H9 (cell line): ENCODE measurements at regions not wholly inside any gene's neighbourhood (a gene's known extent, or its start where the extent isn't known, plus 50 kb on each side); places are given as distances from the start of the nearest gene placed in this dataset.

Experiments used
- DNase-seq: peaks from one replicate; pipeline ENCODE4 v3.0.0-alpha.2; 2017
- H2AFZ ChIP-seq: one replicate; pipeline ENCODE4 v1.6.1; 2013; ENCODE audit warnings: mild to moderate bottlenecking, low read length, control low read depth, moderate library complexity
- H2AK5ac ChIP-seq: 2 replicates; pipeline ENCODE4 v1.6.1; 2013; ENCODE audit warnings: low read length, control low read depth, mixed read lengths; ENCODE audit not compliant: insufficient read length
- H2BK120ac ChIP-seq: one replicate; pipeline ENCODE4 v1.6.1; 2013; ENCODE audit warnings: low read depth, mild to moderate bottlenecking, low read length, control low read depth, inconsistent platforms; ENCODE audit not compliant: poor library complexity, severe bottlenecking
- H2BK12ac ChIP-seq: 2 replicates; pipeline ENCODE4 v1.6.1; 2013; ENCODE audit warnings: low read length, control low read depth, mixed read lengths, low read depth; ENCODE audit not compliant: insufficient read length
- H2BK15ac ChIP-seq: 2 replicates; pipeline ENCODE4 v1.6.1; 2013; ENCODE audit warnings: low read depth, low read length, control low read depth
- H2BK20ac ChIP-seq: one replicate; pipeline ENCODE4 v1.6.1; 2013; ENCODE audit warnings: low read depth, mild to moderate bottlenecking, low read length, control low read depth, inconsistent platforms; ENCODE audit not compliant: poor library complexity, severe bottlenecking
- H2BK5ac ChIP-seq: 2 replicates; pipeline ENCODE4 v1.6.1; 2013; ENCODE audit warnings: low read length, control low read depth, mixed read lengths; ENCODE audit not compliant: insufficient read length
- H3K14ac ChIP-seq: 2 replicates; pipeline ENCODE4 v1.6.1; 2013; ENCODE audit warnings: low read length, control low read depth; ENCODE audit not compliant: insufficient read depth
- H3K18ac ChIP-seq: 2 replicates; pipeline ENCODE4 v1.6.1; 2013; ENCODE audit warnings: low read depth, mild to moderate bottlenecking, mixed read lengths, low read length, control low read depth; ENCODE audit not compliant: insufficient read length
- H3K23ac ChIP-seq: 2 replicates; pipeline ENCODE4 v1.6.1; 2013; ENCODE audit warnings: low read length, control low read depth, mixed read lengths, low read depth; ENCODE audit not compliant: insufficient read length
- H3K23me2 ChIP-seq: 2 replicates; pipeline ENCODE4 v1.6.1; 2013; ENCODE audit warnings: low read depth, mild to moderate bottlenecking, mixed read lengths, low read length, control low read depth; ENCODE audit not compliant: insufficient read length, poor library complexity, severe bottlenecking
- H3K27ac ChIP-seq: 2 replicates; pipeline ENCODE4 v1.5.1; 2013; ENCODE audit warnings: low read length, control low read depth, mixed read lengths, low read depth; ENCODE audit not compliant: insufficient read length
- H3K27me3 ChIP-seq: 2 replicates; pipeline ENCODE4 v1.6.1; 2013; ENCODE audit warnings: low read length, control low read depth, inconsistent platforms; ENCODE audit not compliant: insufficient read depth
- H3K4ac ChIP-seq: 2 replicates; pipeline ENCODE4 v1.6.1; 2013; ENCODE audit warnings: low read depth, mild to moderate bottlenecking, control low read depth, inconsistent platforms, low read length, moderate library complexity
- H3K4me1 ChIP-seq: 2 replicates; pipeline ENCODE4 v1.6.1; 2013; ENCODE audit warnings: low read length, control low read depth, inconsistent platforms; ENCODE audit not compliant: insufficient read depth
- H3K4me2 ChIP-seq: 2 replicates; pipeline ENCODE4 v1.6.1; 2013; ENCODE audit warnings: low read length, control low read depth, mixed read lengths; ENCODE audit not compliant: insufficient read length, insufficient read depth
- H3K56ac ChIP-seq: 2 replicates; pipeline ENCODE4 v1.6.1; 2013; ENCODE audit warnings: low read depth, mild to moderate bottlenecking, mixed read lengths, low read length, control low read depth; ENCODE audit not compliant: insufficient read length
- H3K79me1 ChIP-seq: 2 replicates; pipeline ENCODE4 v1.6.1; 2013; ENCODE audit warnings: low read depth, mild to moderate bottlenecking, moderate library complexity, low read length, control low read depth, inconsistent platforms; ENCODE audit not compliant: insufficient read depth, poor library complexity, severe bottlenecking
- H3K79me2 ChIP-seq: 2 replicates; pipeline ENCODE4 v1.6.1; 2013; ENCODE audit warnings: low read length, control low read depth, inconsistent platforms; ENCODE audit not compliant: insufficient read depth
- H3K9ac ChIP-seq: 2 replicates; pipeline ENCODE4 v1.6.1; 2013; ENCODE audit warnings: low read length, control low read depth, mixed read lengths; ENCODE audit not compliant: insufficient read length; ENCODE audit errors: extremely low read depth
- H3K9me3 ChIP-seq: one replicate; pipeline ENCODE4 v1.6.1; 2013; ENCODE audit warnings: low read depth, low read length, inconsistent platforms; ENCODE audit not compliant: control insufficient read depth
- H3T11ph ChIP-seq: one replicate; pipeline ENCODE4 v1.6.1; 2013; ENCODE audit warnings: mild to moderate bottlenecking, low read length, control low read depth, inconsistent platforms
- H4K20me1 ChIP-seq: one replicate; pipeline ENCODE4 v1.6.1; 2013; ENCODE audit not compliant: control insufficient read depth, insufficient read length, insufficient read depth
- H4K5ac ChIP-seq: 2 replicates; pipeline ENCODE4 v1.6.1; 2013; ENCODE audit warnings: low read depth, mild to moderate bottlenecking, mixed read lengths, low read length, control low read depth; ENCODE audit not compliant: insufficient read length
- H4K8ac ChIP-seq: replicated peaks from 2 replicates; pipeline ENCODE4 v1.6.1; 2013; ENCODE audit warnings: low read length, control low read depth, mixed read lengths, low read depth; ENCODE audit not compliant: insufficient read length
- H4K91ac ChIP-seq: 2 replicates; pipeline ENCODE4 v1.6.1; 2013; ENCODE audit warnings: low read depth, mild to moderate bottlenecking, moderate library complexity, mixed read lengths, low read length, control low read depth; ENCODE audit not compliant: insufficient read length
- H3K27ac Mint-ChIP-seq, 3 experiments: 2 replicates in 2 of 3; 3 replicates in 1 of 3; pipeline ENCODE4 v1.8.0; 2020 to 2021; ENCODE audit warnings: mixed read lengths in 3 of 3, mild to moderate bottlenecking in 1 of 3, moderate library complexity in 1 of 3
- H3K27me3 Mint-ChIP-seq: 2 replicates; pipeline ENCODE4 v1.8.0; 2021; ENCODE audit warnings: low read depth, mild to moderate bottlenecking, moderate library complexity, mixed read lengths
- H3K36me3 Mint-ChIP-seq, 3 experiments: 2 replicates in 2 of 3; 3 replicates in 1 of 3; pipeline ENCODE4 v1.8.0; 2020 to 2021; ENCODE audit warnings: low read depth in 3 of 3, mixed read lengths in 3 of 3; ENCODE audit not compliant: insufficient read depth in 1 of 3
- H3K4me1 Mint-ChIP-seq, 2 experiments: 2 replicates each; pipeline ENCODE4 v1.8.0; 2020; ENCODE audit warnings: mixed read lengths in 2 of 2
- H3K4me3 Mint-ChIP-seq, 2 experiments: 2 replicates in 1 of 2; 3 replicates in 1 of 2; pipeline ENCODE4 v1.8.0; 2020 to 2021; ENCODE audit warnings: mild to moderate bottlenecking in 2 of 2, mixed read lengths in 2 of 2, moderate library complexity in 1 of 2
- H3K9me3 Mint-ChIP-seq, 2 experiments: 2 replicates in 1 of 2; 3 replicates in 1 of 2; pipeline ENCODE4 v1.8.0; 2020; ENCODE audit warnings: mild to moderate bottlenecking in 2 of 2, mixed read lengths in 2 of 2, moderate library complexity in 1 of 2
- TF ChIP-seq, protein P1 (sequence below): fragments of 200-600 bp; sonication (generic); conservative IDR thresholded peaks from 3 replicates; pipeline ENCODE4 v1.8.0; 2021; ENCODE audit warnings: antibody characterized with exemption, mild to moderate bottlenecking

DNA sequence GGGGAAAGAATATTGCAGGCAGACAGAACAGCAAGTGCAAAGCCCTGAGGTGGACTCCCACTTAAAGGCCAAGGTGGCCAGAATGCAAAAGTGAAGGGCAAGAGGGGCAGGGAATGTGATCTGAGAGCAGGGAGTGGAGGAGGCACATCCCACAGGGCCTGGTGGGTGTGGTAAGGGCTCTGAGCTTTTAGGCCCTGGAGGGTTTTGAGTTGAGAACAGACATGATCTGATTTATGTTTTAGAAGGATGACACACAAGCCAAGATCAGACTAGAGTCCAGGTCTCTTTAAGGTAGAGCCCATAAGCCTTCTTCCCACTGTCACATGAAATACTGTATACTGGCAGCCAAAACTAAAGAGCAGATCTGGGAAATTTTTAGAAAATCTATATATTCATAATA lies 162.5 kb downstream of the SLC38A4 start:
- H3K27ac ChIP-seq = no peak overlapping the region
- H3K4me1 Mint-ChIP-seq = peaks cover 28 to 40% of the 10 kb centered on the region in 2 experiments

More for the DNA sequence above, 162.5 kb downstream of the SLC38A4 start:
- no peak overlapping the region for H2BK15ac ChIP-seq
- no peaks in the 10 kb centered on the region for H3K27me3 Mint-ChIP-seq
- H3K27me3 ChIP-seq = no peaks in the 10 kb centered on the region
- H3K56ac ChIP-seq = no peak overlapping the region
- no peak overlapping the region for H2BK120ac ChIP-seq
- H3K79me2 ChIP-seq = no peaks in the 10 kb centered on the region
- no peak overlapping the region for H3K23ac ChIP-seq
- H3K27ac Mint-ChIP-seq = peak overlapping the region in 2 of 3 experiments; percentile 70 to 76; a peak in 5 of 7 replicates
- no peak overlapping the region for H2AFZ ChIP-seq
- peaks cover 2 to 5% (median 4%) of the 10 kb centered on the region in 3 experiments for H3K36me3 Mint-ChIP-seq
- H3K9me3 ChIP-seq = peaks cover under 1% of the 10 kb centered on the region
- peaks cover 1 to 4% of the 10 kb centered on the region in 2 experiments for H3K9me3 Mint-ChIP-seq
- H2BK12ac ChIP-seq = no peak overlapping the region
- no peak overlapping the region for H2BK5ac ChIP-seq
- TF ChIP-seq, protein P1, sequence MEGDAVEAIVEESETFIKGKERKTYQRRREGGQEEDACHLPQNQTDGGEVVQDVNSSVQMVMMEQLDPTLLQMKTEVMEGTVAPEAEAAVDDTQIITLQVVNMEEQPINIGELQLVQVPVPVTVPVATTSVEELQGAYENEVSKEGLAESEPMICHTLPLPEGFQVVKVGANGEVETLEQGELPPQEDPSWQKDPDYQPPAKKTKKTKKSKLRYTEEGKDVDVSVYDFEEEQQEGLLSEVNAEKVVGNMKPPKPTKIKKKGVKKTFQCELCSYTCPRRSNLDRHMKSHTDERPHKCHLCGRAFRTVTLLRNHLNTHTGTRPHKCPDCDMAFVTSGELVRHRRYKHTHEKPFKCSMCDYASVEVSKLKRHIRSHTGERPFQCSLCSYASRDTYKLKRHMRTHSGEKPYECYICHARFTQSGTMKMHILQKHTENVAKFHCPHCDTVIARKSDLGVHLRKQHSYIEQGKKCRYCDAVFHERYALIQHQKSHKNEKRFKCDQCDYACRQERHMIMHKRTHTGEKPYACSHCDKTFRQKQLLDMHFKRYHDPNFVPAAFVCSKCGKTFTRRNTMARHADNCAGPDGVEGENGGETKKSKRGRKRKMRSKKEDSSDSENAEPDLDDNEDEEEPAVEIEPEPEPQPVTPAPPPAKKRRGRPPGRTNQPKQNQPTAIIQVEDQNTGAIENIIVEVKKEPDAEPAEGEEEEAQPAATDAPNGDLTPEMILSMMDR = no peak
- no peak overlapping the region for H4K5ac ChIP-seq
- no peak overlapping the region for H3K4ac ChIP-seq
- H3K23me2 ChIP-seq = no peaks in the 10 kb centered on the region
- DNase-seq = no peak
- H2BK20ac ChIP-seq = no peak overlapping the region
- no peak overlapping the region for H4K8ac ChIP-seq
- H4K20me1 ChIP-seq = no peaks in the 10 kb centered on the region
- H2AK5ac ChIP-seq = no peak overlapping the region
- H4K91ac ChIP-seq = no peak overlapping the region
- no peaks in the 10 kb centered on the region for H3K79me1 ChIP-seq
- H3K14ac ChIP-seq = no peak overlapping the region
- H3K4me3 Mint-ChIP-seq = no peak overlapping the region
- no peak overlapping the region for H3K4me2 ChIP-seq
- H3T11ph ChIP-seq = no peak overlapping the region
- H3K4me1 ChIP-seq = peaks cover 5% of the 10 kb centered on the region; the same call in 1 of the 2 replicates
- no peak overlapping the region for H3K9ac ChIP-seq
- no peak overlapping the region for H3K18ac ChIP-seq
